ENCODE measurements at regions not wholly inside any gene's neighbourhood (a gene's known extent, or its start where the extent isn't known, plus 50 kb on each side); places are given as distances from the start of the nearest gene placed in this dataset.

GRCh38 chr16:5430598-5430997 lies 333.0 kb upstream of the EEF2KMT start:
- TF ChIP-seq, protein P1, sequence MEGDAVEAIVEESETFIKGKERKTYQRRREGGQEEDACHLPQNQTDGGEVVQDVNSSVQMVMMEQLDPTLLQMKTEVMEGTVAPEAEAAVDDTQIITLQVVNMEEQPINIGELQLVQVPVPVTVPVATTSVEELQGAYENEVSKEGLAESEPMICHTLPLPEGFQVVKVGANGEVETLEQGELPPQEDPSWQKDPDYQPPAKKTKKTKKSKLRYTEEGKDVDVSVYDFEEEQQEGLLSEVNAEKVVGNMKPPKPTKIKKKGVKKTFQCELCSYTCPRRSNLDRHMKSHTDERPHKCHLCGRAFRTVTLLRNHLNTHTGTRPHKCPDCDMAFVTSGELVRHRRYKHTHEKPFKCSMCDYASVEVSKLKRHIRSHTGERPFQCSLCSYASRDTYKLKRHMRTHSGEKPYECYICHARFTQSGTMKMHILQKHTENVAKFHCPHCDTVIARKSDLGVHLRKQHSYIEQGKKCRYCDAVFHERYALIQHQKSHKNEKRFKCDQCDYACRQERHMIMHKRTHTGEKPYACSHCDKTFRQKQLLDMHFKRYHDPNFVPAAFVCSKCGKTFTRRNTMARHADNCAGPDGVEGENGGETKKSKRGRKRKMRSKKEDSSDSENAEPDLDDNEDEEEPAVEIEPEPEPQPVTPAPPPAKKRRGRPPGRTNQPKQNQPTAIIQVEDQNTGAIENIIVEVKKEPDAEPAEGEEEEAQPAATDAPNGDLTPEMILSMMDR (conservative IDR thresholded peaks at IDR 0.05; ENCODE audit: low read depth, low read length): no peak
- no peak for TF ChIP-seq EZH2 (IDR thresholded peaks at IDR 0.05; ENCODE audit: low read length, unreplicated experiment)
